NCI-H345 treated with DMSO at 0.1 percent for 48 hours (cell line): ENCODE measurements at regions not wholly inside any gene's neighbourhood (a gene's known extent, or its start where the extent isn't known, plus 50 kb on each side); places are given as distances from the start of the nearest gene placed in this dataset.
A peak's percentile ranks its signal among the peaks of the same experiment; 100 is the strongest.

Source experiments
- DNase-seq: peaks from one replicate; lab custom pipeline; 2025; ENCODE audit not compliant: unreplicated experiment; lab: John Stamatoyannopoulos, UW

GRCh38 chr21:26743524-26743923 is 101.7 kb downstream of the ADAMTS1 start:
- no peak for DNase-seq

DNA sequence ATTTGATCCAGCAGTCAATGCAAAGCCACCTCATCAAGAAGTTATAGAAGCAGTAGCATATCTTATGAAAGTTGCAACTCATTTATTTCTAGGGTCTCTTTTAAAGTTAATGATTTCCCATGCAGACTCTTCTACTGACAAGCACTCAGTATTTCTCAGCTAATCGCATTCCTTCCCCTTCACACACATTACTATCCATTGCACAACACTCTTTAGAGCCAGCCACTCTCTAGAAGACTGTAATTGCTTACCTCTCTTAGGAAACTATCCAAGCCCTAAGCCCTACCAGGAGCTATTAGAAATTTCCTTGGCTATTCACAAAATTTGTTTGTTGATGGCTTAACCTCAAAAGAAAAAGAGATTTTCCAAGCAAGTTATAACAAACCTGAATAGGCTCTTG is 106.0 kb downstream of the ADAMTS1 start:
- no peak for DNase-seq

DNA sequence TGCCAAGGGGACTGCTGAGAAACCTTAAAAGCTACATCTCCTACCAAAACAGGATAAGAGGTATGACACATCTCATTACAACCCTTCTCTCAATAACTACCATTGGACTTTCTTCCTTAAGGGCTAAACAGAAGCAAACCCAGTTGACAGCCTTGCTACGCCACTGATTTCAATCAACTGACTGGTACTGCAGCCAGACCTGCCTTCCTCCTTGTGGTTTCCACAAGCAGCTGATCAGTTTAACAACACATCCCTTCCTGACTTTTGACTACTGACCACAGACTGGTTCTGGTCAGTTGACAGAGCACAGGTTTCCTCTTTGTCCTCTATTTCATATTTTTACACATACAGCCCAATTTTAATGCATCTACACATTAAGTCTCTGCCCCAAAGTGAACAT is 108.8 kb downstream of the ADAMTS1 start:
- DNase-seq: no peak

GRCh38 chr21:26732432-26733221 is 112.6 kb downstream of the ADAMTS1 start:
- DNase-seq: no peak

GRCh38 chr21:26719750-26720149 is 125.5 kb downstream of the ADAMTS1 start:
- DNase-seq: no peak

DNA sequence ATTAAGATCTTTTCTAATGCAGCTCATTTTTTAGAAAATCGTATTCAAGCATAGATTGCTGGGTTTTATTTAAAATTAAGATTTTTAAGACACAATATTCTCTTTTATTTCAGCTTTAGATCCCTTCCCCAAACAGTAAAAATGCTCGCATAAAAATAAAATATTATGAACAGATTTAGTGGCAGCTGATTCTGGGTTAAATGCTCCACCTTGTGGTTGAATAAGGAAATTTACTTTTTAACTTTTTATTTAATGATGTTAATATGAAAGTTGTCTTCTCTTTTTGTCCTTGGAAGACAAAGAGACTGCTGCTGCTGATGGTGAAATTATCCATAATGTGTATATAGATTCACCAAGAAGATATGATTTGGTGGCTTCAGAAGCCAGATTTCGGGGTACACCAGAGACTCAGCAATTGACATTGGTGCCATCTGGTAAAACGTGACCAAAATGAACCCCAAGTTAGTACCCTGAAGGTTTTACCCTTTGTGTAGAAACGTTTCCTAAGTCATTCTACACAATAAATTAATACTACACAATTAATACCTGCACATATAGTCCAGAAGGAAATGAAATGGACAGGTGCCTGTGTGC is 128.0 kb downstream of the ADAMTS1 start:
- peak; percentile 24 for DNase-seq

GRCh38 chr21:26715878-26716506 is 129.2 kb downstream of the ADAMTS1 start:
- DNase-seq: peak; percentile 50

DNA sequence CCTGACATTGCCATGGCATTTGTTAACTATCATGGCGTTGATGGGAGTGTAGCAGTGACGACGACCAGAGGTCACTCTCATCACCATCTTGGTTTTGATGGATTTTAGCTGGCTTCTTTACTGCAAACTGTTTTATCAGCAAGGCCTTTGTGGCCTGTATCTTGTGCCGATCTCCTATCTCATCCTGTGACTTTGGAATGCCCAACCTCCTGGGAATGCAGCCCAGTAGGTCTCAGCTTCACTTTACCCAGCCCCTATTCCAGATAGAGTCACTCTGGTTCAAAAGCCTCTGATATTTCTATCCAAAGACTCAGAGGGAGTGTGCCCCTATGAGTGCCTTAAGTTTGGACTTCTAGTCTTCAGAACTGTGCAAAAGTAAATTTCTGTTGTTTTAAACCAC is 130.1 kb downstream of the ADAMTS1 start:
- DNase-seq: no peak

GRCh38 chr21:26710155-26710554 is 135.1 kb downstream of the ADAMTS1 start:
- no peak for DNase-seq

DNA sequence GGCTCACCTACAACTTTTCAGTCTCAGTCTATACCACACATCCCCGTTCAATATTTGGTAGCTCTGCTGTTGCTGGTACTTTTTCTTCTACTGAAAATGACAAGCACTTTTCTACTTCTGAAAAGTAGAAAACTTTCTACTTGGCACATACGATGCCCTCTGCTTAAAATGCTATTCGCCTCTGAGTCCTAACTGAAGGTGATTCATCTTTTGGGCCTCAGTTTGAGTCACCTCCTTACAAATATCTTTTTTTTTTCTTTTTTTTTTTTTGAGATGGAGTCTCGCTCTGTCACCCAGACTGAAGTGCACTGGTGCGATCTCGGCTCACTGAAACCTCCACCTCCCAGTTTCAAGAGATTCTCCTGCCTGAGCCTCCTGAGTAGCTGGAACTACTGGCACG is 136.0 kb upstream of the CYYR1 start:
- no peak for DNase-seq

GRCh38 chr21:26708223-26708800 is 135.2 kb upstream of the CYYR1 start:
- no peak for DNase-seq

DNA sequence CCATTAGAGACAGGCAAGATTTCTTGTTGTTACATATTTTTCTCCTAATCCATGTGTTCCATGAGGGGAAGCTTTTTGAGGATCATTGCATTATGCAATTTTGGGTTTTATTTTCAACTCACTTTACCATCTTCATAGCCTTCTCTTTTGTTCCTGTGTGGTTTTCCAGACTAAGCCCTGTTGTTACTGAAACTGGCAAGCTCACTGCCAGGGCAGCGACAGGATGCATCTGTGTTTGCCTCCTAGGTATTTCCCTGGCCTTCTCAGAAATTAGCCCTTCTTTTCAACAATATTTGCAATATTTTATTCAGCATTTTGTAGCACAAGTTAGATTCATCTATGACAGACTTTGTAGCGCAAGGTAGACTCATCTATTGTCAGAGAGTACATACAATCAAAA is 134.2 kb upstream of the CYYR1 start:
- DNase-seq: no peak

GRCh38 chr21:26698416-26698815 is 125.3 kb upstream of the CYYR1 start:
- no peak for DNase-seq

DNA sequence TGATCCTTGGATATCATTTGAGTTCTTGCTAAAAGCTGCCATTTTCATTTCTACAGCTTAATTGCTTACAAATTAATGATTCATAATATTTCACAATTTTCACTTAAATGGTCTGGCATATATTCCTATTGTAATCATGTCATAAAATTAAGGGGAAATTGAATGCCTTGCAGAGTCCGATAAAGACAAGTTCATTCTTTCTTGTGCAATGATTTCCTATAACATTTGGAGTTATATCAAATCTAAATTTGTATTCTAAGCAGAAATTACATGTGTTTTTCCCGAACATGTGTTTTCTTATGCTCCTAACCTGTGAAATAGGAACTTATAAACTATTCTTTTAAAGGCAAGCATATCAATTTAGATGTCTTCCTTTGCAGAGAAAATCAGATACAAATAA is 118.3 kb upstream of the CYYR1 start:
- DNase-seq: no peak

GRCh38 chr21:26686705-26687104 is 113.6 kb upstream of the CYYR1 start:
- DNase-seq: no peak

- no peak for DNase-seq
Observed at GRCh38 chr21:26686278-26686677, 113.2 kb upstream of the CYYR1 start.

DNA sequence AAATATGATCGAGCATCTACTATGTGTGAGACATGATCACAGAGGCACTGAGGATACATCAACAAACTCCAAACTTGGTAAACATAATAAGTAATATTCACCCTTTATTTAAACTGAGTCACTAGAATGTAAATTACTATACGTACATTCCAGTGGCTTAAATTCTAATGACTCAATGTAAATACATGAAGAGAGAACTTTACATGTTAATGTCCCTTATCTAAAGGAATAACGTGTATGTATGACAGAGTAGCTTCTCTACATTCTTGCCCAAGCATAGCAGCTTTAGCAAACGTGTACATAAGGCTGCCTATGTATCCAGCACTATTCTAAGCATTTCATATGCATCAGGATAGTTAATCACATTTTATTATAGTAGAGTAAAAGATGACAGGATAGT is 111.8 kb upstream of the CYYR1 start:
- DNase-seq: no peak

DNA sequence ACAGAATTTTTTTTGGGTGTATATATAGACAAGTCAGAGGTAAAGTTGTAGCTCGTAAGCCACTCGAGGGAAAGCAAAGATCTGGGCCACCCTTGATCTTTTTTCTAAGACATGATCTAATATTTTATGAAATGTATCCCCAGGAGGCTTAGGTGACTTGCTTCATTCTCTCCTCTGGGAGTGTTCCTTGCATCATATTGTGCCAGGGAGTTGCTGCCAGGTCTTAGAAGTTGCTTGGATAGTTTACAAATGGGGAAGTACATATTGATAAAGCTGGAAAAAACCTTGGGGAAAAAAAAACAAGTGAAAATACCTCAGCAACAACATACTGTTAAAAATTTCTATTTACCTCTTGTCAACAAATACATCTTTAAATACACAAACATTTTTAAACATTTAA is 110.9 kb upstream of the CYYR1 start:
- DNase-seq: no peak

DNA sequence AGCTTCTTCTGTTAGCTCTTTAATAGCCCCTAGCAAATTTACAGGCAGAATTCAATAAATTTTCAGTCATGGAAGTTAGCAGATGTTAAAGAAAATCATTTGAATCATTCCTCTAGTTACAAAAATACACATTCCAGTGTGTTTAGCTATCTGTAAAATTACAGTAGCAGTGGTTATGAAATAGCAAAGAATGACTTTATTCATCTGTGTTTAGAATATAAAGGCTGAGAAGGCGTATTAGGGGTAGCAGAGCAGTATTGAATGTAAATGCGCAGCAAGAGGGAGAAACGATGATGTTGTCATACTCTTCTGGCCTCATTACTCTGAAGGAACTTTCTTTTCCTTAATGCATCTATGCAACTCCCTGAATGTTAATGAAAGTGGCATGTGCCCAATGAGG is 106.2 kb upstream of the CYYR1 start:
- DNase-seq: no peak

DNA sequence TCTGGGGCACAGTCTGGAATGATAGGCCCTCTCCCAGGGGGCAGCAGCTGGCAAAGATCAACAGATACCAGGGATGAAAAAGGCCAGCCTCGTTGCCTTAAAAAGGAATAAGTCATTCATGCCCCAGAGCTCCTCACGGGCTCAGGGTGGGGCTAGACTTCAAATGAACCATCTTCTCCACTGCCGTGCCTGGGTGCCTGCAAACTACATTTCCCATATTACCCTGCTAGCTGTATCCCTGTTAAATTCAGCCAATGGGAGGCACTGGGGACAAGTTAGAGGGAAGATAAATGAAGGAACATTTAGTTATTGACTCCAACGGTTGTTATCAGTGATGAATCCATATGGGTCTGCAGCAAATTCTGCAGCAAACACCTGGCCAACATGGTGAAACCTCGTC is 101.2 kb upstream of the CYYR1 start:
- DNase-seq: no peak

GRCh38 chr21:26669215-26669764 is 96.2 kb upstream of the CYYR1 start:
- no peak for DNase-seq

GRCh38 chr21:26659757-26660156 is 86.7 kb upstream of the CYYR1 start:
- no peak for DNase-seq
